Tibial nerve (tissue), 4 donors: ENCODE measurements at regions not wholly inside any gene's neighbourhood (a gene's known extent, or its start where the extent isn't known, plus 50 kb on each side); places are given as distances from the start of the nearest gene placed in this dataset.

ENCODE experiments used
- EP300 ChIP-seq, 2 donors: sonication (generic); formaldehyde crosslinking; IDR thresholded peaks; one replicate each; pipeline ENCODE4 v1.6.1; 2017; ENCODE audit warnings: antibody characterized with exemption in 2 of 2, mild to moderate bottlenecking in 1 of 2
- TF ChIP-seq, protein P1 (sequence below), 5 experiments: fragments of 200-600 bp in 3 of 5; fragments of 450-650 bp in 2 of 5; sonication (generic) in 3 of 5; IDR thresholded peaks; one replicate each; pipeline ENCODE4 v1.5.1; 2016 to 2019; ENCODE audit warnings: antibody characterized with exemption in 5 of 5, mild to moderate bottlenecking in 3 of 5, moderate library complexity in 2 of 5

DNA sequence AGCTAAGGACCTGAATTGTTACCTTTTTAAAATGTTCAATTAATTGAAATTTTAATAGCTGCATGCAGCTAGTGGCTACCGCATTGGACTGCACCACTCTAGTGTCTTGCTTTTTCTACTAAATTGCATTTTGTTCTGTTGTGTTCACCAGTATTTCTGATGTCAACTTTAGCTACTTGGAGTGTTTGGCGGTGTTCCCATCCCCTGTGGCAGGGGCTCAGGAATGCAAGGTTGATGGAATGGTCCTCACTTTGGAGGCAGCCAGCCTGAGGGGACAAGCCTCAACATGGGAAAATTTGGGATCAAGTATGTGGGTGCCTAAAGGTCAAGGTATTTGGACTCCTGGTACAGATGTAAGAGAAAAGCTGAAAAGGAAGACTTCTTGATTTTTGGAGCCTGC, 194.6 kb upstream of the PRNP start:
- TF ChIP-seq, protein P1, sequence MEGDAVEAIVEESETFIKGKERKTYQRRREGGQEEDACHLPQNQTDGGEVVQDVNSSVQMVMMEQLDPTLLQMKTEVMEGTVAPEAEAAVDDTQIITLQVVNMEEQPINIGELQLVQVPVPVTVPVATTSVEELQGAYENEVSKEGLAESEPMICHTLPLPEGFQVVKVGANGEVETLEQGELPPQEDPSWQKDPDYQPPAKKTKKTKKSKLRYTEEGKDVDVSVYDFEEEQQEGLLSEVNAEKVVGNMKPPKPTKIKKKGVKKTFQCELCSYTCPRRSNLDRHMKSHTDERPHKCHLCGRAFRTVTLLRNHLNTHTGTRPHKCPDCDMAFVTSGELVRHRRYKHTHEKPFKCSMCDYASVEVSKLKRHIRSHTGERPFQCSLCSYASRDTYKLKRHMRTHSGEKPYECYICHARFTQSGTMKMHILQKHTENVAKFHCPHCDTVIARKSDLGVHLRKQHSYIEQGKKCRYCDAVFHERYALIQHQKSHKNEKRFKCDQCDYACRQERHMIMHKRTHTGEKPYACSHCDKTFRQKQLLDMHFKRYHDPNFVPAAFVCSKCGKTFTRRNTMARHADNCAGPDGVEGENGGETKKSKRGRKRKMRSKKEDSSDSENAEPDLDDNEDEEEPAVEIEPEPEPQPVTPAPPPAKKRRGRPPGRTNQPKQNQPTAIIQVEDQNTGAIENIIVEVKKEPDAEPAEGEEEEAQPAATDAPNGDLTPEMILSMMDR (IDR thresholded peaks at IDR 0.05): no peak
- TF ChIP-seq EP300 (IDR thresholded peaks at IDR 0.05): no peak
